ENCODE measurements at regions not wholly inside any gene's neighbourhood (a gene's known extent, or its start where the extent isn't known, plus 50 kb on each side); places are given as distances from the start of the nearest gene placed in this dataset.

- no CpG with 5 or more reads among the region's 6 CpGs for WGBS (ENCODE audit: extremely low coverage, insufficient coverage, insufficient read length)
Observed at GRCh38 chr12:95601091-95601961, 50.0 kb upstream of the USP44 start.

More at GRCh38 chr12:95601091-95601961, 50.0 kb upstream of the USP44 start:
- Histone ChIP-seq H4K8ac (ENCODE audit: low read depth, low read length) (no peak overlapping the region), H3K4me1 (ENCODE audit: control insufficient read depth in 1 of 2, insufficient read depth in 2 of 2, low read length in 2 of 2) (no peaks in the 10 kb centered on the region), H3K9ac (ENCODE audit: low read length) (no peak overlapping the region), H3K9me3 (ENCODE audit: insufficient read depth, low read depth, low read length) (no peaks in the 10 kb centered on the region), H3K27me3 (ENCODE audit: insufficient read depth, low read length) (no peaks in the 10 kb centered on the region), H2AK5ac (ENCODE audit: low read length) (no peak overlapping the region), H3K18ac (ENCODE audit: low read length) (no peak overlapping the region), H2BK120ac (ENCODE audit: insufficient read depth, low read length, poor library complexity) (no peak overlapping the region), H3K4me3 (ENCODE audit: low read depth, low read length) (no peak overlapping the region), H3K27ac (ENCODE audit: low read depth, low read length) (no peak overlapping the region), H3K14ac (ENCODE audit: low read length) (no peak overlapping the region), H4K12ac (ENCODE audit: low read depth, low read length) (no peak overlapping the region), H4K91ac (ENCODE audit: low read depth, low read length) (no peak overlapping the region), H3K36me3 (ENCODE audit: control insufficient read depth in 1 of 2, insufficient read depth in 2 of 2, low read length in 2 of 2) (no peaks in the 10 kb centered on the region), H3K4me2 (ENCODE audit: low read length) (no peak overlapping the region), H2BK12ac (ENCODE audit: low read length) (no peak overlapping the region), H3K79me1 (ENCODE audit: low read length) (no peaks in the 10 kb centered on the region), H3K23ac (ENCODE audit: low read length) (no peak overlapping the region), H3K4ac (ENCODE audit: low read depth, low read length) (no peak overlapping the region), H3K79me2 (ENCODE audit: control insufficient read depth, insufficient read depth, low read length, poor library complexity) (no peaks in the 10 kb centered on the region), H2BK5ac (ENCODE audit: low read depth, low read length, poor library complexity) (no peak overlapping the region), H2AFZ (ENCODE audit: insufficient read depth, low read length, poor library complexity) (no peak overlapping the region)
- peak in 1 of 2 donors; percentile 70 for DNase-seq

Data from trophoblast cell (in vitro differentiated cells and primary cell).